Large intestine (tissue), 3 donors: ENCODE measurements at regions not wholly inside any gene's neighbourhood (a gene's known extent, or its start where the extent isn't known, plus 50 kb on each side); places are given as distances from the start of the nearest gene placed in this dataset.

Experiments used
- DNase-seq, 2 donors: peaks; one replicate each; pipeline versions ENCODE4 v3.0.0 to v3.0.0-alpha.2; 2013
- H3K27ac ChIP-seq: one replicate; pipeline ENCODE4 v1.5.1; 2013; ENCODE audit warnings: low read length
- H3K27me3 ChIP-seq: 2 replicates; pipeline ENCODE4 v1.6.1; 2013; ENCODE audit warnings: low read length; ENCODE audit not compliant: control insufficient read depth, insufficient read depth
- H3K36me3 ChIP-seq: 2 replicates; pipeline ENCODE4 v1.6.1; 2013; ENCODE audit warnings: low read length; ENCODE audit not compliant: control insufficient read depth, insufficient read depth
- H3K4me1 ChIP-seq: one replicate; pipeline ENCODE4 v1.6.1; 2013; ENCODE audit warnings: low read length; ENCODE audit not compliant: control insufficient read depth, insufficient read depth
- H3K4me3 ChIP-seq: one replicate; pipeline ENCODE4 v1.5.1; 2013; ENCODE audit warnings: low read length
- H3K9me3 ChIP-seq: one replicate; pipeline ENCODE4 v1.6.1; 2013; ENCODE audit warnings: mild to moderate bottlenecking, low read depth, low read length, moderate library complexity; ENCODE audit not compliant: control insufficient read depth
- WGBS: methylation state at CpG from one replicate; pipeline ENCODE4 v1.1.5; 2013; ENCODE audit warnings: low lambda C conversion rate; ENCODE audit not compliant: insufficient coverage; 5-methylcytosine and 5-hydroxymethylcytosine counted together

DNA sequence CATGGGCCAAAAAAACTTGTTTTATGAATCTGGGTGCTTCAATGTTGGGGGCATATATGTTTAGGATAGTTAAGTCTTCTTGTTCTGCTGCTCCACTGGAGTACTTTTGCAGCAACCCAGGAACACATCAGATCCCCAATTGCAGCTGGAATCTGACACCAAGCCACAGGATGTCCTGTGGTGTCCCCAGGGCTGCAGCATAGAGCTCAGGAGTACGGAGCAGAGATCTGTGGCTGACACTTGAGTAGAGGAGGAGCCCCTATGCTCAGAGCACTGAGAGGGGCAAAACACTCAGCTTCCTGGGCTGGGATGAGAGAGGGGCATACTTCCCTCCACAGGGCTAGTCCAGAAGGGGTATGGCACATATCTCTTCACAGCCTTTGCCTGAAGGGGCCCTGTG, 138.9 kb upstream of the ERBB4 start:
- H3K9me3 ChIP-seq = no peaks in the 10 kb centered on the region
- WGBS = no CpG with 5 or more reads among the region's 1 CpG
- H3K4me3 ChIP-seq = no peak overlapping the region
- DNase-seq = no peak
- no peaks in the 10 kb centered on the region for H3K36me3 ChIP-seq
- H3K4me1 ChIP-seq = no peaks in the 10 kb centered on the region
- H3K27me3 ChIP-seq = no peaks in the 10 kb centered on the region
- no peak overlapping the region for H3K27ac ChIP-seq

DNA sequence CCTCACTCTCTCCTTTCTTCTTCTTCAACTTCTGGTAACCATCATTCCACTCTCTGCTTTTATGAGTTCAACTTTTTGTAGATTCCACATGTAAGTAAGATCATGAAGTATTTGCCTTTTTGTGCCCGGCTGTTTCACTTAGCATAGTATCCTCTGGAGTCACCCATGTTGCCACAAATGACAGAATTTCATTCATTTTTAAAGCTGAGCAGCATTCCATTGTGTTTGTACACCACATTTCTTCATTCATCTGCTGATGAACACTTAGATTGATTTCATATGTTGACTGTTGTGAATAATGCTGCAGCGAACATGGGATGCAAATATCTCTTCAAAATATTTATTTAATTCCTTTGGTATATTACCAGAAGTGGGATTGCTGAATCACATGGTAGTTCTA, 133.6 kb upstream of the ERBB4 start:
- Histone ChIP-seq H3K27ac (no peak overlapping the region), H3K4me1 (no peaks in the 10 kb centered on the region), H3K4me3 (no peak overlapping the region), H3K27me3 (no peaks in the 10 kb centered on the region), H3K36me3 (no peaks in the 10 kb centered on the region), H3K9me3 (no peaks in the 10 kb centered on the region)
- DNase-seq = no peak
- 100% methylated on average over 1 of the region's 2 CpGs for WGBS

DNA sequence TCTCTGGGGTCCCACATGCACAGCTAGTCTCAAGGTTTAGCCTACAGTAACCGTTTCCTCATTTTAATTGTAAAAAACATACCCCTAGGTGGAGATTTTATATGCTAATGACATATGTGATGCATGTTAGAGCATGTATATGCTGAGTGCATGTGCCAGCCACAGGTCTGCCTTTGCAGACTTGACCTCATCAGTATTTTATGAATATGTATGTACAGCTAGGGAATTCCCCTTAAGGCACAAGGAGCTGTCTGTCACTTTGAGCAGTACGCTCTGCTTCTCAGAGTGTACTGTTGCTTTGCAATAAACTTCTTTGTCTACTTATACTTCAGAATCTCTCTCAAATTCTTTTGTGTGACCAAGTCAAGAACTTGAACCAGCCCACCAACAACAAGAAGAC, 131.2 kb upstream of the ERBB4 start:
- Histone ChIP-seq H3K27ac (no peak overlapping the region), H3K9me3 (no peaks in the 10 kb centered on the region), H3K4me1 (no peaks in the 10 kb centered on the region), H3K27me3 (no peaks in the 10 kb centered on the region), H3K4me3 (no peak overlapping the region), H3K36me3 (no peaks in the 10 kb centered on the region)
- DNase-seq = no peak
- WGBS = no CpG with 5 or more reads among the region's 2 CpGs

DNA sequence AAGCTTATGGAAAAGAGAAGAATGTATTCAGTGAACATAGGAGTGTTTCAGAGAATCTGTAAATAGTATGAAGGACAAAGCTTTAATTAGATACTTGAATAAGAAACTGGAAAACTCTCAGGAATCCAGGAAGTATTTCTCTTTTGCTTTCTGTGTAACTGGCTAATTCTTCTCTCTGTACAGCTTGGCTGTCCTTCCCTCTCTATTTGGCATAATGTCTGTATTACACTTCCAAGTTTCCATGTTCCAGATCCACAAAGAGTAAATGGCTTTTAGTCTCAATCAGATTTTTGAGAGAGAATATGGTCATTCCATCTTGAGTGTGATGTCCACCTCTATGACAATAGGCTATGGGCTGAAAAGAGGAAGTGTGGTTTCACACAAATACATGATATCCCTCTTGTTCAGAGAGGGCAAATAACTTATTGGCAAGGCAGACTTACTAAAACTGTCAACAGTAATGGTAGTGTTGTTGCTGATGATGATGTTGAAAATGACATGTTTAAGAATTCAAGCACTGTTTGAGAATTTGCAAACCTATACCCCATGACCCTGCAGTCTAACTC, 129.2 kb upstream of the ERBB4 start:
- Histone ChIP-seq H3K27ac (no peak overlapping the region), H3K4me1 (no peaks in the 10 kb centered on the region), H3K36me3 (no peaks in the 10 kb centered on the region), H3K9me3 (no peaks in the 10 kb centered on the region), H3K4me3 (no peak overlapping the region), H3K27me3 (no peaks in the 10 kb centered on the region)
- no peak for DNase-seq

DNA sequence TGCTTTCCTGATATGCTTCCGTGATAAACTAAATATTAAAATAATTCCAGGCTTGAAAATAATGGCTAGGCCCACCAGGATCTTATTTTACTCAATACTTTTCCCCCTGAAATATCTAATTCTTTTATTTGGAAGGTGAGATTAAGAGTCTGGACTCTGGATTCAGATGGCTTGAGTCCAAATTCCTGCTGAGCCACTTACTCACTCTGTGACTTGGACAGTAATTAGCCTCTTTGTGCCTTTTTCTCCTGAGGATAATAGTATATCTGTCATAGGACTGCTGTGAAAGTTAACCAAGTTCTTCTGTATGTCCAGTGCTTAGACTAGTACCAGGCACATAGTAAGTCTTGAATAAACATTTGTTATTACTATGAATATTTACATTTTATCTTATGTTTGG, 127.3 kb upstream of the ERBB4 start:
- H3K4me3 ChIP-seq = no peak overlapping the region
- H3K27ac ChIP-seq = no peak overlapping the region
- H3K9me3 ChIP-seq = no peaks in the 10 kb centered on the region
- no peaks in the 10 kb centered on the region for H3K27me3 ChIP-seq
- no peaks in the 10 kb centered on the region for H3K4me1 ChIP-seq
- WGBS = no CpG with 5 or more reads among the region's 1 CpG
- H3K36me3 ChIP-seq = no peaks in the 10 kb centered on the region
- DNase-seq = no peak

DNA sequence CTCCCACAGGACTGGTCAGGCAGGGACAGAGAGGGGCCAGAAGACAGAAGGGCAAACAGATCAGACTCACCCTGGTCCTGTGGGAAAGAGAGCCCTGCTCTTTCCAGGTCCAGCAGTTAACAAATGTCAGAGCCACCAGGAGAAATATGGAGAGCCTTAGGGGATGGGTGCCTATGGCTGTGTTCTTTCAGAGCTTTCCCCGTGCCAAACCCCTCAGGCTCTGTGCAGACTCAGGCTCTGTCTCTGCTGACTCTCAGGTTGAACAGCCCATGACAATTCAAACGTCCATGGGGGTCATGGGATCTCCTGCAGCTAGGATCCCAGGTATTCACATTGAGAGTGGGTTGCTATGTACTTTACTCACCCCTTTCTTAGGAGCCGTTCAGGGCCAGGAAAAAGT, 120.8 kb upstream of the ERBB4 start:
- WGBS = no CpG with 5 or more reads among the region's 3 CpGs

DNA sequence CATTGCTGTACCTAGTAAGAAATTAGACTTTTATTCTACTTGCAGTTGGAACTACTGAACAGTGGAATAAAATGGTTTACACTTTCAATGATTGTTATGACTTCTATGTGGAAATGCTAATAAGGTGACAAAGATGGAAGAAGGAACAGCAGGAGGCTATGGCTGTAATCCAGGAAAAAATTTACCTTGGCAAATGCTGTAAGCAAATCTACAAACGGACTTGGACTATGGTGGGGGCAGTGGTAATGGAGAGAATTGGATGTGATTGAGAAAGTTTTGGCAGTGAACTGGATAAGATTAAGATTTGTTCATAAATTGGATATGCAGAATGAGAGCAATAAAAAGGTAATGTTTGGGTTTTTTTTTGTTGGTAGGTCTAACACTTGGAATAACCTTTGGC, 111.0 kb upstream of the ERBB4 start:
- Histone ChIP-seq H3K27me3 (no peaks in the 10 kb centered on the region), H3K36me3 (no peaks in the 10 kb centered on the region), H3K4me3 (no peak overlapping the region), H3K9me3 (no peaks in the 10 kb centered on the region), H3K27ac (no peak overlapping the region), H3K4me1 (no peaks in the 10 kb centered on the region)
- WGBS = 71% methylated on average over 1 of the region's 1 CpG
- no peak for DNase-seq

More for the DNA sequence above, 120.8 kb upstream of the ERBB4 start:
- Histone ChIP-seq H3K27me3 (no peaks in the 10 kb centered on the region), H3K4me1 (no peaks in the 10 kb centered on the region), H3K4me3 (no peak overlapping the region), H3K9me3 (no peaks in the 10 kb centered on the region), H3K36me3 (no peaks in the 10 kb centered on the region), H3K27ac (no peak overlapping the region)
- no peak for DNase-seq

DNA sequence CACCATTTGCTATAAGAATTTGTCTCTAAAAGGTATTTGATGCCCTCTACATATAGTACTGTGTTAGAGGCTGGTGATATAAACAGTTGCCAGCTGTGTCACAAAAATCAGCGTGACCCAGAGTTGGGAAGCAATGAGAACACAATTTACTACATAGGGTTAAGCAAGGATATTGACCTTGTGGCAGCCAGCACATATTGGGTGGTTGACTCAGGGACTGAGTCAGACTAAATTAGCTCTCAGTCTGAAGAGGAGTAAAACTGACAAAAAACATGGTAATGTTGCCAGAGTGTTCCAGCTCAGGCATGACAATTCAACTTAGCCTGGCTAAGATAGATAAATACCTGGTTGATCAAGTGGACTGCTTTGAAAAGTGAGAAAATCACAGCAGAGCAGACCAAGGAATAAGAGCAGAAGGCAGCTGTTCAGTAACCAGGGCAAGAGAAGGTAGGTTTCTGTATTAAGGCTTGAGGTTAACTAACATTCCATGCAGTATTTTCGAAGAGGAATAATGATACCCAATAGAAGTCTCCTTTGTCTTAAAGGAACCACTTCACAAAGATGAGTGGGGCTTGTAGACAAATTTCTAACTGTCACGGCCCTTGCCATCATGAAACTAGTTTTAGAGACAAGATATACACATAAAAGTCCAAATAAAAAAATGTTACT, 108.2 kb upstream of the ERBB4 start:
- 100% methylated on average over 1 of the region's 3 CpGs for WGBS
- H3K27me3 ChIP-seq = no peaks in the 10 kb centered on the region
- H3K36me3 ChIP-seq = no peaks in the 10 kb centered on the region
- H3K27ac ChIP-seq = no peak overlapping the region
- no peak for DNase-seq
- no peaks in the 10 kb centered on the region for H3K9me3 ChIP-seq
- H3K4me1 ChIP-seq = no peaks in the 10 kb centered on the region
- H3K4me3 ChIP-seq = no peak overlapping the region

DNA sequence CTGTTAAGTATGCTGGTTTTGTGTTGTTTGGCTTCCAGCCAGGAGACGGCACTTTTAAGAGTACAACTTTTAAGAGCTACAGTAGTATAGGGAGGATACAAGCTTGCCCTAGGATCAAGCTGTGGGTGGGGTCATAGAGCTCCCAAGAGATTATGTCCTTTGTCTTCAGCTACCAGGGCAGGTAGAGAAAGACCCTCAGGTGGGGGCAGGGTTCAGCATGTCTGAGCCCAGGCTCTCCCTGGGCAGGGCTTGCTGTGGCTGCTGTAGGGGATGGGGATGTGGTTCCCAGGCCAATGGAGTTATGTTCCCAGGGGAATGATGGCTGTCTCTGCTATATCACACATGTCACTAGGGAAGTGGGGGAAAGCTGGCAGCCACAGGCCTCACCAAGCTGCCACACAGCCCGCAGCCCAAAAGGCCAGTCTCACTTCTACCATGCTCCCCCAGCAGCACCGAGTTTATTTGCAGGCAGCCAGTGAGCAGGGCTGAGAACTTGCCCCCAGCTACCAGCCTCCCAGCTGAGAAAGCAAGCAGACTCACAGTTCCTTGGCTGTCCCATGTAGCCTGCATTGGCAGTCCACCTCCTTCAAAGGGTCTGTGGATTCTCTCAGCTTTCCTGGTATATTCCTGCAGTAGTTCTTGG, 105.7 kb upstream of the ERBB4 start:
- no peak overlapping the region for H3K27ac ChIP-seq
- no peak for DNase-seq
- no CpG with 5 or more reads among the region's 3 CpGs for WGBS
- H3K4me1 ChIP-seq = no peaks in the 10 kb centered on the region
- H3K36me3 ChIP-seq = no peaks in the 10 kb centered on the region
- no peaks in the 10 kb centered on the region for H3K9me3 ChIP-seq
- H3K27me3 ChIP-seq = no peaks in the 10 kb centered on the region
- no peak overlapping the region for H3K4me3 ChIP-seq

DNA sequence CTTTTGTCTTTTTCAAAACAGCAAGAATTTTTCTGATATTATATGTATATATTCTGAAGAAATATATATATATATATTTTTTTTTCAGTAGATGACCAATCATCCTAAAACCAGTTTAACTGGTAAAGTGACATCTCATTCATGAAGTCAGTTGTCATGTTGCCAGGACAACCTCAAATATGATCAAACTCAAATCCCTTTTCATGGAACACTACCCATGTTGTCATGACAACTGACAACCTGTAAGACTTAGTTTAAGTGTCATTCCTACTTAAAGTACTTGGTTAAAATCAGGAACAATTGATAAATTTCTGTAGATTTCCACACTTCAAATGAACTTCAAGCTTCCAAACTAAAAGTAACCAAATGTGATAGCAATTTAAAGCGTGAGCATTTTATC, 101.8 kb upstream of the ERBB4 start:
- Histone ChIP-seq H3K36me3 (no peaks in the 10 kb centered on the region), H3K27me3 (no peaks in the 10 kb centered on the region), H3K9me3 (no peaks in the 10 kb centered on the region), H3K27ac (no peak overlapping the region), H3K4me3 (no peak overlapping the region), H3K4me1 (no peaks in the 10 kb centered on the region)
- WGBS = 67% methylated on average over 1 of the region's 1 CpG
- DNase-seq = no peak

DNA sequence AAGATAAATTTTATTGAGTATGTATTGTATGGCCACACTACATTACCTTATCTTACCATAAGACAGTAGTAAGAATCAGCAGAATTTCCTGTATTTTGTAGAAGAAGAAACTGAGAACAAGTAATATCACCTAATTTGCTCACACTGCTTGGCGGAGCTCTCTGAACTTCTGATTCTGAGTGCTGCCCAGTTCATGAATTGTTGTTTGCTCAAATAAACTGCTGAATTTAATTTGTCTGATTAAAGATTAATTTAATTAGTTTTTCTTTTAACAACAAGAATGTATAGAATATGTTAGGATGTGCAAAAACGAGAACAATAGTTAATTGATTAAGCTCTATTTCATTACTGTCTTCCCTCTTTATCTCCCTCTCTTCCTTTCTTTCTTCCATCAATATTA, 100.1 kb upstream of the ERBB4 start:
- 100% methylated on average over 1 of the region's 2 CpGs for WGBS
- Histone ChIP-seq H3K27ac (no peak overlapping the region), H3K27me3 (no peaks in the 10 kb centered on the region), H3K4me1 (no peaks in the 10 kb centered on the region), H3K9me3 (no peaks in the 10 kb centered on the region), H3K4me3 (no peak overlapping the region), H3K36me3 (no peaks in the 10 kb centered on the region)
- no peak for DNase-seq
